IPS-18c (cell line): ENCODE measurements at regions not wholly inside any gene's neighbourhood (a gene's known extent, or its start where the extent isn't known, plus 50 kb on each side); places are given as distances from the start of the nearest gene placed in this dataset.

ENCODE experiments used
- H3K4me3 ChIP-seq: 2 replicates; pipeline ENCODE4 v1.7.0; 2013; ENCODE audit warnings: low read depth, mild to moderate bottlenecking, low read length, moderate library complexity; ENCODE audit not compliant: insufficient read depth
- H3K9me3 ChIP-seq: one replicate; pipeline ENCODE4 v1.6.1; 2013; ENCODE audit warnings: mild to moderate bottlenecking, low read length, moderate library complexity; ENCODE audit not compliant: control insufficient read depth, insufficient read depth

- Histone ChIP-seq H3K9me3 (peaks cover 2% of the 10 kb centered on the region), H3K4me3 (no peak overlapping the region)
These were observed 145.3 kb downstream of the IRF8 start for GRCh38 chr16:86044241-86044671.

DNA sequence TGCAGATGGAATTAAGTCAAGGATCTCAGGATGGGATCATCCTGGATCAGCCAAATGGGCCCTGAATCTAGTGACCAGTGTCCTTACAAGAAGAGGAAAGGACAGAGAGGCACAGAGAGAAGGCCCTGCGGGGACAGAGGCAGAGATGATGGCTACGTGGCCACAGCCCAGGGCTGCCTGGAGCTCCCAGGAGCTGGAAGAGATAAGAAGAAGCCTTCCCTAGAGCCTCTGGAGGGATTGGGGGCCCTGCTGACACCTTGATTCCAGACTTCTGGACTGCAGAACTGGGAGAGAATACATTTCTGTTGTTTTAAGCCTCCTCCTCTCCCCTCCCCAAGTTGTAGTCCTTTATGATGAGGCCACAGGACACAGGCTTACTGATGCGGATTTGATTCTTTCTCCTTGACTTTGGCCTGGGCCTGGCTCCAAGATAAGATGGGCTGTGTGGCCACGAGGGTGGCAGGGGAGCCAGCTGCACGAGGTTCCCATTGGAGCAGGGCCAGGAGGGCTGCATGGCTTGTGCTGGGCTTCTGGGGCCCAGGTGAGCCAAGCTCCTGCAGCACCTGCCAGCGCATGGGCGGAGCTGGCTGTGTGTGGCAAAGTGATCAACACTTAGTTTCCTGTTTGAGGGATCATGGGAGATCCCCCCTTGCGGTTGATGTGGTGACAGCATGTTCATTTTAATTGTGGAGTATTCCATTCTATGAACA is 146.1 kb downstream of the IRF8 start:
- H3K9me3 ChIP-seq, result peaks cover 2% of the 10 kb centered on the region
- H3K4me3 ChIP-seq, result no peak overlapping the region

- no peak overlapping the region for H3K4me3 ChIP-seq
- peaks cover 2% of the 10 kb centered on the region for H3K9me3 ChIP-seq
These were observed 146.6 kb downstream of the IRF8 start for GRCh38 chr16:86045591-86045971.

GRCh38 chr16:86046026-86046425 is 147.1 kb downstream of the IRF8 start:
- H3K9me3 ChIP-seq, result peaks cover 2% of the 10 kb centered on the region
- H3K4me3 ChIP-seq, result no peak overlapping the region

GRCh38 chr16:86046667-86047270 is 147.8 kb downstream of the IRF8 start:
- H3K9me3 ChIP-seq, result peaks cover 2% of the 10 kb centered on the region
- no peak overlapping the region for H3K4me3 ChIP-seq

DNA sequence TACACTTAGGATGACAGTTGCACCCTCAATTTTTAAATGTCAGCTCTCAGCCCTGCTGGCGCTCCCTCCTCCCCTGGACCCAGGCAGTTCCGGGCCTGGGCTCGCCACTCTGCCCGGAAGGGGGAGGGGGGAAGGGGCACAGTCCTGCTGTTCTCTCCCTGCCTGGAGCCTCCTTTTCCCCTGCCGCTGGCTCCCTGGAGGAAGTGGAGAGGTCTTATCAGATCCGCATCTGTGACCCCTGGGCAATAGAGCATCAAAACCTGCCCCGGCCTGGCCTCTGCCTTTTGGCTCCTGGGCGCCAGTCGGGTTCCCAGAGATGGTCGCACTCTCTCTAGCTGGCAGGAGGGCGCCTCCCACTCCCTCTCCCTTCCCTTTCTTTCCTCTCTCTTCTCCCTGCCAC is 149.3 kb downstream of the IRF8 start:
- H3K4me3 ChIP-seq, result no peak overlapping the region
- peaks cover 2% of the 10 kb centered on the region for H3K9me3 ChIP-seq

DNA sequence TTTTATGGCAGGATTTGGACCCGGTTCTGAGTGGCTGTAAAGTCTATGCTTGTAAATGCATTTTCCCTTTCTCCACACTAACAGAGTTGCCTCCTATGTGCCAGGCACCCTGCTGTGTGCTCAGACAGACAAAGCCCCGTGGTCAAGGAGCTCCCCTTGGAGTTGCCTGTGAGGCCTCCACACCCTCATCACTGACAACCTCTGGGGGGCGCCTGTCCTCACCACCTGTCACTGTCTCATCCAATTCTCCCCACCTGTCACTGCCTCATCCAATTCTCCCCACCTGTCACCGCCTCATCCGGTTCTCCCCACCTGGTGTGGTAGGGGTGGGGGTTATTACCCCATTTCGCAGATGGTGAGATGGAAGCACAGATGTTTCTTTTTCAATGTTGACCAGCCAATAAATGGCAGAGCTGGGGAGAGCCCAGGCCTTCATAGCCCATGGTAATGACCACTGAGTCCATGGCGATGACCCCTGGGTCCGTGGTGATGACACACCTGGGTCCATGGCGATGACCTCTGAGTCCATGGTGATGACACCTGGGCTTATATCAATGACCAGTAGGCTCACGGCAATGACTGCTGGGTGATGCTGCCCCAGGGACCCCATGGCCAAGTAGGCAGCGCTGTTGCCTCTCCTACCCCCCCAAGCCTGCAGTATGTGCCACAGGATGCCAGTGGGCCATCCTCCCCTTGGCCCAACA is 150.1 kb downstream of the IRF8 start:
- Histone ChIP-seq H3K9me3 (peaks cover 2% of the 10 kb centered on the region), H3K4me3 (no peak overlapping the region)

DNA sequence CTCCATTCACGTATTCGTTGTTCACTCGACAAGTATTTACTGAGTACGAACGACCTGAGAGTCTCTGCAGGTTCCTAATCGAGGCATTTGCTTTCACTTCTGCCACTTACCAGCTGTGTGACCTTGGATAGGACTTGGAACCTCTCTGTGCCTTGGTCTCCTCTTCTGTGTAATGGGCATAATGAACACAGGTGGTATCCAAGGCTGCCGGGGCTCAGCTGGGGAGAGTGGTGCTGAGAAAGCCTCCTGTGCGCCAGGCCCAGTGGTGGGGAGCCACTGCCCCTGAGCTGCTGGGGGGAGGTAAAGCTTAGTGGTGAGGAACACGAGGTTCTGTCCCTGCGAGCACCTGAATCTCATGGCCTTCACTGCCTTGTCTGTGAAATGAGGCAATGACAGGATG is 150.7 kb downstream of the IRF8 start:
- no peak overlapping the region for H3K4me3 ChIP-seq

DNA sequence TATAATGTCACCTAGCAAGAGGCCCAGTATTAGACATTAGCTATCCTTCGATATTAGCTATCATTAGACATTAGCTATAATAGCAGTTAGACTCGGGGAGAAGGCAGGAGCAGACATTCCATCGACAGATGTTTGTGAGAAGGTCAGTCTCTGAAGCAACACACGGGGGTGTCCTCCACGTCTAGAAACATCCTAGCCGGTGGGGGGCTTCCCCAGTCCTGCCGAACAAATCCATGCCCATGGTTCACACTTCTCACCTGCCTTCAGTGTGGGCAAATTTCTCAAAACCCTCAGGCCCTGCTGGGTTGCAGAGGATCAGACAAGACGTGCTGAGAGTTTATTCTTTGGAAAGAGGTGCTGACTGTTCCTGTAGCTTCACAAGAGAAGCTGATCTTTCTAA is 151.1 kb downstream of the IRF8 start:
- H3K4me3 ChIP-seq, result no peak overlapping the region
- peaks cover 2% of the 10 kb centered on the region for H3K9me3 ChIP-seq

More for the DNA sequence above, 150.7 kb downstream of the IRF8 start:
- peaks cover 2% of the 10 kb centered on the region for H3K9me3 ChIP-seq

DNA sequence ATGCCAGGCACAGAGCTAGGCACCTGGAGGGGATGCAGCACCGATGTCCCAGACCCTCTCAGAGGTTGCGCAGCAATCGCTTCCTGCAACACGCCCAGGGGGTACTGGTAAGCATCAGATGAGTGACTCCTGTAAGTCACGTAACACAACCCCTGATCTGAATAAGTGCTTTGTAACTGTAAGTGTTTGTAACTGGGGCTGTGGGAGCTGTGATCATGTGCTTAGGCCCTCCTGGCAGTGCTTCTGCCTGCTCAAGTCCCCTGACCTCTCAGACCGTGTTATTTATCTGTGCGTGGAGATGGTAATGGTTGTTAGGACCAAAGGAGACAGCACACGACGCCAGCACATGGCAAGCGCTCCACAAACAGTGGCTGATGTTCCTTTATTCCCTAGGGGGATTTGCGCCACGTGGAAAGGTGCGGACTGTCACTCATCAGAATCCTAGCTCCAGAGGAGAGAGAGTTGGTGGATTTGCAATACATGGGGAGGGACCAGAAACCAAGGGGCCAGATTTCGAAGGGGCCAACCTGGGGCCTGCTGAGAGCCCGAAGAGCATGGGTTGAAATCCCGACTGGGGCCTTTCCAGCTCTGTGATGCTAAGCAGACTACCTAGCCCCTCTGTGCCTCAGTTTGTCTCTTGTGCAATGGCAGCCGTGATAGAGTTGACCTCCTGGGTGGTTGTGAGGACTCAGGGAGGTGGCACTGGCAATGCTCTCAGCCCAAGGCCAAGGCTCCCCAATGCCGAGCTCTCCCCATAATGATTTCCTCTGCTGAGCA is 151.8 kb downstream of the IRF8 start:
- H3K9me3 ChIP-seq, result peaks cover 2% of the 10 kb centered on the region

GRCh38 chr16:86051368-86052114 is 152.6 kb downstream of the IRF8 start:
- H3K9me3 ChIP-seq, result no peaks in the 10 kb centered on the region
- no peak overlapping the region for H3K4me3 ChIP-seq

More for the DNA sequence above, 151.8 kb downstream of the IRF8 start:
- no peak overlapping the region for H3K4me3 ChIP-seq

DNA sequence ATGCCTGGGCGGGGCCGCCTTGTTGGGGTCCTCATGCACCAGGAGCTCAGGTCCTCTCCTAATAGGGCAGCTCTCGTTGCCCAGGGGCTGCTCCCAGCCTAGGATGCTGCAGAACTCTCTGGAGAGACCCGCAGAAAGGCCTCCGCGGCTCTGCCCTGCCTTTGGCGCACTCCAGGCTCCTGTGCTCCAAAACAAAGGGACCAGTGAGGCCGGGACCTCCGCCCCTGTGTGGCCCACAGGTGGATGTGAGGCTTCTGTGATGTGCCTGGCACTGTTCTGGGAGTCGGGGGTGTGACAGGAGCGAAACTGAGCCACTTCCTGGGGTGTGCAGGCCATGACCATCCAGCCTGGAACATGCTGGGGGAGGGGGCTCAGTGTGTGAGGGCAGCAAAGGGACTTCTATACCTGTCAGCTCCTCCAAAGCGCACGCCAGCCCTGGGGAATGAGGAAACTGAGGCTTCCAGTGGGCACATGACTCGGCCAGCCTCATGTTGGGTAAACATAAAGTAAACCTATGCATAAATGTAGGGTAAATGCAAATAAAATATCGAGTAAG is 153.2 kb downstream of the IRF8 start:
- no peak overlapping the region for H3K4me3 ChIP-seq

GRCh38 chr16:86052926-86053325 is 154.0 kb downstream of the IRF8 start:
- Histone ChIP-seq H3K9me3 (no peaks in the 10 kb centered on the region), H3K4me3 (no peak overlapping the region)

More for the DNA sequence above, 153.2 kb downstream of the IRF8 start:
- no peaks in the 10 kb centered on the region for H3K9me3 ChIP-seq

DNA sequence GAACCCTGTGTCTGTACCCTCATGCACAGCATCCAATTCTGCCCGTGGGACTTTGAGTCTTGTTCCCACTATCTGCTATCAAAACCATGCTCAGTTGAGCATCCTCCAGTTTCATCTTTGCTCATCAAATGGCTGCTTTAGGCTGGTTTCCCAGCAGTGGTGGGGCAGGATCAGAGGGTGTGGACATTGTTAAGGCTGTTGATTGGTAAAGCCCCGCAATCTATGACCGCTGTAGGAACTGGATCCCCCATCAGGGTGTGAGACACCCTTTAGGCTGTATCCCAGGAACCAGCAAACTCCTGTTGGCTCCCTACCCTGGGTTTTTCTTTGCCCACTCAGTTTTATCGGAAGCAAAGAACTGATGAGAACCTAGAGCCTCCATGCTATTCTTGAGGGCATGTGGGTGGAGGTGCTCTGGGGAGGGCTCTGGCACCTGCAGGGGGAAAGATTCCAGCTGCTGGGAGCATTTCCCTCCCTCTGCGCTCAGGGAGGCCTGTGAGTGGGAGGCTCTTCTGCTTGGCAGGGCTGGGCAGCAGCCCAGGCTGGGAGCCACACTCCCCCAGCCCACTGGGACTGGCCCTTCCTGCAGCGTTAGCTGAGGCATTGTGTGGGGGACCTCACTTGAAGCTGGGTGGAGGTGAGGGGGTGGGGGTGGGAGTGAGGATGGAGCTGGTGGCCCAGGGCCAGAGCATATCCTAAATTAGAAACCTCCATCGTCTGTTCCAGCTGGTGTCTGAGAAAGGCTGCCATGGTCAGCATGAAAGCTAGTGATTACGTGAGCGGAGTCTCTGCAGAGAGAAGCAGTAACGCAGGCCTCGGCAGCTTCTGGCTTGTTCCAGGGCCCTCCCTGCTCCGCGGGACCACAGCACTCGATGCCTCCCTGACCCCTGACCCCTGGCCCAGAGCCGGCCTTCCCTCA is 160.6 kb downstream of the IRF8 start:
- H3K9me3 ChIP-seq, result peaks cover 3% of the 10 kb centered on the region
- H3K4me3 ChIP-seq, result no peak overlapping the region

DNA sequence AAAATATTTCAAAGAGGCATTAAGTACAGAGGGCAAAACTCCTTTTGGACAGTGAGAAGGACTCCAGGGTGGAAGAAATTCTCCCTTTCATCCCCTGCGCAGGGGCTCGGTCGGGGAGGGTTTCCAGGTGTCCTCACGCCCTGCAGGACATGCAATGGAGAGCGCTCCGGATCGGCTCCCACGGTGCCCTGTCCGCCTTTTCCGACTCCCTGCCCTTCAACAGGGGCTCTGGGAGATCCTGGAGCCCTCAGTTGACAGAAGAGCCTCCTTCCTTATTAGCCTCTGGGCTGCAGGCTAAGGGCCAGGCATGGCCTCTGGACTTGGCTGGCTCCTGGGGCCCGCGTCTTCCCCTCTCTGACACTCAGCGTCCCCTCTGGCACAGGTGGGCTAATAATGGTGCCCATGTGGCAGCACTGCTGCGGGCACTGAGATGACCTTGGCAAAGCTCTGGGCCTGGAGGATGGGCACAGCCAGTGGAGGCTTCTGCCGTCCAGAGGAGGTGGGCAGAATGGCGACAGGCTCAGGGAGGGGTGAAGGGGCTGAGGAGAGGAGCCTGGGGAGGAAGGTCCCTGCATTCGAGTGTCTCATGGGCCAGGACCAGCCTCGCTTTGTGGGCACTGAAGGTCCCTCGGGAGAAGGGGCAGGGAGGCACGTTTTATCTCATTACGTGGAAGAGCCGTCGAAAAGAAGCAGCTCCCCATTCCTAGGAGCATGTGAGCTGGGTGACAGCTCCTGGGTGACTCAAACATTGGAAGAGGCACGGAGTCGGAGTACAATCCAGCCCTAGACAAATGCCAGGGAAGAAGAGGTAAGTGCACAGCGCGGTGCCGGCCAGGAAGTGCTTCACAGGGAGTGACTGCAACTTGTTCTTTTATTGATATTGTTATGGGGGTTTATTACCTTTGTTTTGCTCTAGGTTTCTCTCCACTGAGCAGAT is 161.7 kb downstream of the IRF8 start:
- no peak overlapping the region for H3K4me3 ChIP-seq
- peaks cover 3% of the 10 kb centered on the region for H3K9me3 ChIP-seq
